KOPT-K1 (cell line): ENCODE measurements at regions not wholly inside any gene's neighbourhood (a gene's known extent, or its start where the extent isn't known, plus 50 kb on each side); places are given as distances from the start of the nearest gene placed in this dataset.
"Not testable (repeated sequence)": the region's sequence is repeated elsewhere in the genome, so short reads cannot be mapped to it uniquely, and the experiment has no call there.

Source experiments
- H3K27ac ChIP-seq: fragments of 200-600 bp; sonication (generic); 2 replicates; pipeline ENCODE4 v1.5.1; 2016; ENCODE audit warnings: antibody characterized with exemption, mild to moderate bottlenecking, low read depth, low read length; ENCODE audit not compliant: poor library complexity, severe bottlenecking
- H3K36me3 ChIP-seq: fragments of 200-600 bp; sonication (generic); 2 replicates; pipeline ENCODE4 v1.5.1; 2017; ENCODE audit warnings: antibody characterized with exemption, mild to moderate bottlenecking, low read length, moderate library complexity; ENCODE audit not compliant: insufficient read depth
- H3K9me3 ChIP-seq: fragments of 200-600 bp; sonication (generic); 2 replicates; pipeline ENCODE4 v1.5.1; 2017; ENCODE audit warnings: antibody characterized with exemption, low read length, mild to moderate bottlenecking; ENCODE audit not compliant: insufficient read depth, poor library complexity, severe bottlenecking

- no peaks in the 10 kb centered on the region for H3K36me3 ChIP-seq
- H3K27ac ChIP-seq: no peak overlapping the region
- H3K9me3 ChIP-seq: no peaks in the 10 kb centered on the region
Measured at GRCh38 chr13:80695841-80696240, 354.9 kb upstream of the SPRY2 start.

DNA sequence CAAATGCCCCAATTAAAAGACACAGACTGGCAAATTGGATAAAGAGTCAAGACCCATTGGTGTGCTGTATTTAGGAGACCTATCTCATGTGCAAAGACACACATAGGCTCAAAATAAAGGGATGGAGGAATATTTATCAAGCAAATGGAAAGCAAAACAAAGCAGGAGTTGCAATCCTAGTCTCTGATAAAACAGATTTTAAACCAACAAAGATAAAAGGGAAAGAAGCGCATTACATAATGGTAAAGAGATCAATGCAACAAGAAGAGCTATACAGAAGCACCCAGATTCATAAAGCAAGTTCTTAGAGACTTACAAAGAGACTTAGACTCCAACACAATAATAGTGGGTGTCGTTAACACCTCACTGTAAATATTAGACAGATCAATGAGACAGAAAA is 350.9 kb upstream of the SPRY2 start:
- H3K36me3 ChIP-seq, H3K9me3 ChIP-seq, H3K27ac ChIP-seq: not testable (repeated sequence)

GRCh38 chr13:80690208-80690607 is 349.3 kb upstream of the SPRY2 start:
- Histone ChIP-seq H3K27ac (no peak overlapping the region), H3K36me3 (no peaks in the 10 kb centered on the region), H3K9me3 (no peaks in the 10 kb centered on the region)

DNA sequence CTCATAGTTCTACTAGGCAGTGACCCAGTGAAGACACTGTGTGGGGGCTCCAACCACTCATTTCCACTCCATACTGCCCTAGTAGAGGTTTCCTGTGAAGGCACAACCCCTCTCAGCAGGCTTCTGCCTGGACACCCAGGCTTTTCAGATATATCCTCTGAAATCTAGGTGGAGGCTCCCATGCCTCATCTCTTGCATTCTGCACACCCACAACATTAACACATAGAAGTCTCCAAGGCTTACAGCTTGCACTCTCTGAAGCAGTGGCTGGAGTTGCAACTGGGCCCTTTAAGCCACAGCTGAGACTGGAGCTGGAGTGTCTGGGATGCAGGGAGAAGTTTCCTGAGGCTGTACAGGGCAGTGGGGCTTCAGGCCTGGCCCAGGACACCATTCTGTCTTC is 347.7 kb upstream of the SPRY2 start:
- H3K9me3 ChIP-seq: no peaks in the 10 kb centered on the region
- no peak overlapping the region for H3K27ac ChIP-seq
- no peaks in the 10 kb centered on the region for H3K36me3 ChIP-seq

DNA sequence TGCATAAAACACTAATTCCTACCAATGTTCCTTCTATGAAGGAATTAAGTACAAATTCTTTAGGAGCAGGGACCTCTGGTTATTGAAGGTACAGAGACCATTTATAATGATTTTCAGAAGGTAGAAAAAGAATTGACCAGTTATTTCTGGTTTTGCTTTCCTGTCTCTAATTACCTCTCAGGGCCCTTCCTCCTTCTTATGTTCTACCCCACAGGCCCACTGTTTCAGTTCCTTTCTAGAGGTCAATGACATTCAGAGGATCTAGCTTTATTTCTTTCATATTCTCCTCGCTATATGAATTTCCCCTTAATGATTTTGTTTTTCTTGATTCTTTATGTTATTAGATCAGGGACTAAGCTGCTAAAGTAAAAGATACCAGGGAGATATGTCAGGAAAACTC is 345.0 kb upstream of the SPRY2 start:
- no peaks in the 10 kb centered on the region for H3K36me3 ChIP-seq
- no peaks in the 10 kb centered on the region for H3K9me3 ChIP-seq
- no peak overlapping the region for H3K27ac ChIP-seq

GRCh38 chr13:80684217-80684991 is 343.5 kb upstream of the SPRY2 start:
- no peak overlapping the region for H3K27ac ChIP-seq
- H3K9me3 ChIP-seq: no peaks in the 10 kb centered on the region

GRCh38 chr13:80680786-80681366 is 339.9 kb upstream of the SPRY2 start:
- no peaks in the 10 kb centered on the region for H3K36me3 ChIP-seq

More at GRCh38 chr13:80684217-80684991, 343.5 kb upstream of the SPRY2 start:
- no peaks in the 10 kb centered on the region for H3K36me3 ChIP-seq

GRCh38 chr13:80679423-80679822 is 338.5 kb upstream of the SPRY2 start:
- Histone ChIP-seq H3K27ac (no peak overlapping the region), H3K36me3 (no peaks in the 10 kb centered on the region), H3K9me3 (no peaks in the 10 kb centered on the region)

More at GRCh38 chr13:80680786-80681366, 339.9 kb upstream of the SPRY2 start:
- H3K27ac ChIP-seq: no peak overlapping the region
- no peaks in the 10 kb centered on the region for H3K9me3 ChIP-seq

- no peaks in the 10 kb centered on the region for H3K36me3 ChIP-seq
- no peaks in the 10 kb centered on the region for H3K9me3 ChIP-seq
- no peak overlapping the region for H3K27ac ChIP-seq
Measured at GRCh38 chr13:80677227-80677626, 336.3 kb upstream of the SPRY2 start.

DNA sequence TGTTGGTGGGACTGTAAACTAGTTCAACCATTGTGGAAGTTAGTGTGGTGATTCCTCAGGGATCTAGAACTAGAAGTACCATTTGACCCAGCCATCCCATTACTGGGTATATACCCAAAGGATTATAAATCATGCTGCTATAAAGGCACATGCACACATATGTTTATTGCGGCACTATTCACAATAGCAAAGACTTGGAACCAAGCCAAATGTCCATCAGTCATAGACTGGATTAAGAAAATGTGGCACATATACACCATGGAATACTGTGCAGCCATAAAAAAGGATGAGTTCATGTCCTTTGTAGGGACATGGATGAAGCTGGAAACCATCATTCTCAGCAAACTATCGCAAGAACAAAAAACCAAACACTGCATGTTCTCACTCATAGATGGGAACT is 334.5 kb upstream of the SPRY2 start:
- not testable (repeated sequence) for H3K9me3 ChIP-seq, H3K27ac ChIP-seq, H3K36me3 ChIP-seq

DNA sequence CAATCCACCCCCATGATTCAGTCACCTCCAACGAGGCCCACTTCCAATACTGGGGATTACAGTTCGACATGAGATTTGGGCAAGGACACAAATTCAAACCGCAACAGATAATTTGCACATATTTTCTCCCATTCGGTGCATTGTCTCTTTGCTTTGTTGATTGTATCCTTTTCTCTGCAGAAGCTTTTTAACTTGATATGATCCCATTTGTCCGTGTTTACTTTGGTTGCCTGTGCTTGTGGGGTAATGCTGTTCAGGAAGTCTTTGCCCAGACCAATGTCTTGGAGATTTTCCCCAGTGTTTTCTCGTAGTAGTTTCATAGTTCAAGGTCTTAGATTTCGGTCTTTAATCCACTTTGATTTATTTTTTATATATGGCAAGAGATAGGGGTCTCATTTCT is 330.8 kb upstream of the SPRY2 start:
- H3K36me3 ChIP-seq: no peaks in the 10 kb centered on the region
- no peak overlapping the region for H3K27ac ChIP-seq
- no peaks in the 10 kb centered on the region for H3K9me3 ChIP-seq

DNA sequence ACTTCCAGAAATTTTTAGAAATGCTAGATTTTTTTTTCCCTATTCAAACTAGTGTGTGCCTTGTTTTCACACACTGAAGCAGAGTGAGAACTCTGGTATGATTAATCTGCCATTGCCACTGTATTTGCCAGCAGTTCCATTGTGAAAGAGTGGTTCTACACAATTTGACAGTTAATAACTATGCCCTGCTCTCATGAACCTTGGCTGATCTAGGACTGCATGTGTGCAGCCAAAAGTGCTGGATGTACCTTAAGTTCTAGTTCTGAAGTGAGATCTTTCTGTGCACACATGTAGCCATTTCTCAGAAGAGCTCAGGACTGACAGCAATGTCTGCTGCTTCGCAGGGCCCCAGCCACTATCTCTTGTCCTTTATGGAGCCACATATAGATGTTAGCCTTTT is 328.2 kb upstream of the SPRY2 start:
- H3K9me3 ChIP-seq: no peaks in the 10 kb centered on the region
- no peak overlapping the region for H3K27ac ChIP-seq
- no peaks in the 10 kb centered on the region for H3K36me3 ChIP-seq

GRCh38 chr13:80668452-80668851 is 327.5 kb upstream of the SPRY2 start:
- Histone ChIP-seq H3K27ac (no peak overlapping the region), H3K36me3 (no peaks in the 10 kb centered on the region), H3K9me3 (no peaks in the 10 kb centered on the region)

- no peak overlapping the region for H3K27ac ChIP-seq
- H3K36me3 ChIP-seq: no peaks in the 10 kb centered on the region
Measured at GRCh38 chr13:80666782-80667552, 326.0 kb upstream of the SPRY2 start.

GRCh38 chr13:80665792-80666333 is 324.9 kb upstream of the SPRY2 start:
- H3K36me3 ChIP-seq: no peaks in the 10 kb centered on the region
- H3K9me3 ChIP-seq: no peaks in the 10 kb centered on the region
- no peak overlapping the region for H3K27ac ChIP-seq

More at GRCh38 chr13:80666782-80667552, 326.0 kb upstream of the SPRY2 start:
- no peaks in the 10 kb centered on the region for H3K9me3 ChIP-seq
